Endothelial cell of umbilical vein (primary cell): ENCODE measurements at regions not wholly inside any gene's neighbourhood (a gene's known extent, or its start where the extent isn't known, plus 50 kb on each side); places are given as distances from the start of the nearest gene placed in this dataset.

ENCODE experiments used
- BruUV-seq: library from RNA; stranded (reverse); fragments of 400-500 nt; replicated peaks from 2 replicates; lab custom pipeline; 2021; lab: Mats Ljungman, UMichigan
- CTCF ChIA-PET: fragments of 300-600, 350-600 bp; sonication (Branson Sonifier 250); formaldehyde crosslinking; loops from one replicate; lab custom pipeline; 2021; ENCODE audit warnings: antibody characterized with exemption, inconsistent platforms; lab: Charles Lee
- POLR2A ChIA-PET: fragments of 300-600, 350-600 bp; sonication (Branson Sonifier 250); formaldehyde crosslinking; loops from one replicate; lab custom pipeline; 2021; ENCODE audit warnings: antibody characterized with exemption, inconsistent platforms; lab: Charles Lee
- DNase-seq: peaks from one replicate; pipeline ENCODE4 v3.0.0-alpha.2; 2011; ENCODE audit warnings: low read depth, low spot score
- FAIRE-seq: peaks from 2 replicates; lab custom pipeline; 2011; peaks lifted over from hg19 to GRCh38; lab: Jason Lieb, UNC
- H2AFZ ChIP-seq: 2 replicates; pipeline ENCODE4 v1.6.0; 2012; ENCODE audit warnings: low read depth, low read length, control low read depth, inconsistent platforms
- H3K27ac ChIP-seq: 2 replicates; pipeline ENCODE4 v1.5.1; 2011; ENCODE audit warnings: low read depth, mild to moderate bottlenecking, control low read depth, low read length, moderate library complexity; ENCODE audit not compliant: insufficient read depth
- H3K27me3 ChIP-seq, 2 experiments: 2 replicates each; pipeline versions ENCODE4 v1.6.0 to v1.6.1; 2011; ENCODE audit warnings: low read length in 2 of 2, mixed read lengths in 1 of 2; ENCODE audit not compliant: control insufficient read depth in 2 of 2, insufficient read depth in 2 of 2
- H3K36me3 ChIP-seq, 2 experiments: 2 replicates in 1 of 2; 3 replicates in 1 of 2; pipeline ENCODE4 v1.5.1; 2011; ENCODE audit warnings: low read length in 2 of 2, mild to moderate bottlenecking in 1 of 2, moderate library complexity in 1 of 2; ENCODE audit not compliant: control insufficient read depth in 2 of 2, insufficient read depth in 2 of 2; ENCODE audit errors: extremely low read depth in 1 of 2
- H3K4me1 ChIP-seq: 3 replicates; pipeline ENCODE4 v1.5.1; 2011; ENCODE audit warnings: mild to moderate bottlenecking, low read length; ENCODE audit not compliant: control insufficient read depth, insufficient read depth; ENCODE audit errors: extremely low read depth
- H3K4me2 ChIP-seq: 2 replicates; pipeline ENCODE4 v1.6.1; 2011; ENCODE audit warnings: low read length, control low read depth, mixed read lengths; ENCODE audit not compliant: insufficient read depth
- H3K4me3 ChIP-seq, 3 experiments: fragments of 200-600 bp in 1 of 3; sonication (generic), shearing (Covaris generic) in 1 of 3; replicated peaks in 1 of 3; 2 replicates each; pipeline ENCODE4 v1.5.1; 2011 to 2016; ENCODE audit warnings: control low read depth in 3 of 3, low read length in 3 of 3, mild to moderate bottlenecking in 2 of 3, inconsistent platforms in 1 of 3, low read depth in 1 of 3, moderate library complexity in 1 of 3; ENCODE audit not compliant: insufficient read depth in 1 of 3
- H3K79me2 ChIP-seq: 2 replicates; pipeline ENCODE4 v1.6.0; 2012; ENCODE audit warnings: low read length, inconsistent platforms; ENCODE audit not compliant: control insufficient read depth, insufficient read depth
- H3K9ac ChIP-seq: replicated peaks from 2 replicates; pipeline ENCODE3; 2011; ENCODE audit warnings: low read length, control low read depth; ENCODE audit not compliant: insufficient read depth; ENCODE audit errors: extremely low read depth
- H3K9me1 ChIP-seq: replicated peaks from 3 replicates; pipeline ENCODE4 v1.6.0; 2011; ENCODE audit warnings: mild to moderate bottlenecking, low read length; ENCODE audit not compliant: control insufficient read depth, insufficient read depth; ENCODE audit errors: extremely low read depth
- H3K9me3 ChIP-seq: replicated peaks from 2 replicates; pipeline ENCODE4 v1.5.1; 2012; ENCODE audit warnings: low read length, inconsistent platforms; ENCODE audit not compliant: control insufficient read depth, insufficient read depth
- H4K20me1 ChIP-seq: replicated peaks from 2 replicates; pipeline ENCODE3; 2011; ENCODE audit warnings: mild to moderate bottlenecking, low read length; ENCODE audit not compliant: control insufficient read depth, insufficient read depth; ENCODE audit errors: extremely low read depth
- JUN ChIP-seq: IDR thresholded peaks from 2 replicates; pipeline ENCODE4 v1.6.1; 2011; ENCODE audit warnings: borderline replicate concordance, low read depth; ENCODE audit not compliant: insufficient read length, insufficient read depth
- MYC ChIP-seq: IDR thresholded peaks from one replicate; pipeline ENCODE4 v1.6.1; 2011; ENCODE audit warnings: mild to moderate bottlenecking, low read depth, low read length
- POLR2AphosphoS5 ChIP-seq: IDR thresholded peaks from 2 replicates; pipeline ENCODE4 v1.6.1; 2012; ENCODE audit warnings: low read depth, mild to moderate bottlenecking, control low read depth, low read length, moderate library complexity; ENCODE audit not compliant: insufficient read depth
- dilution Hi-C: fragments of 300-500 bp; cut with MboI; formaldehyde crosslinking; loops from one replicate; pipeline ENCODE4 v1.15.0; 2019; ENCODE audit warnings: low sequenced_read_pairs; ENCODE audit not compliant: extremely low pct_ligation_motif_present
- intact Hi-C: fragments of 100-400 bp; cut with micrococcal nuclease; formaldehyde crosslinking; loops from one replicate; pipeline ENCODE4 v1.10.0; 2022
- TF ChIP-seq, protein P1 (sequence below), 2 donors: IDR thresholded peaks; 1 replicate in 1 of 2; 2 replicates in 1 of 2; pipeline ENCODE4 v1.5.1; 2011; ENCODE audit warnings: low read length in 2 of 2, mild to moderate bottlenecking in 2 of 2, moderate library complexity in 2 of 2, control low read depth in 1 of 2, inconsistent platforms in 1 of 2, low read depth in 1 of 2; ENCODE audit not compliant: insufficient read depth in 1 of 2; ENCODE audit errors: extremely low read depth in 1 of 2
- TF ChIP-seq, protein P2 (sequence below): IDR thresholded peaks from 2 replicates; pipeline ENCODE4 v1.6.1; 2011; ENCODE audit not compliant: insufficient read depth, insufficient read length

DNA sequence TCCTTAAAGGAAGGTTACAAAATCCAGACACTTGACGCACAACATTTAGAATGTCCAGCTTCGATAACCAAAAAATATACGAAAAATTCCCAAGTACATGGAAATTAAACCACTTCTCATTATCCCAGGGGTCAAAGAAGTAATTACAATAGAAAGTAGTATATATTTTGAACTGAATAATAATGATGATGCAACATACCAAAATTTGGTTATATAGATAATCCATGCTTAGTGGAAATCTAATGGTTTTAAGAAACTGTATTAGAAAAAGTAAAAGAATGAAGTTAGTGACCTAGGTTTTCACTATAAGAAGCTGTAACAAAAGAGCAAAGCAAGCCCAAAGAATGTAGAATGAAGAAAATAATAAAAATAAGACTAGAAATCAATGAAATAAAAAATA lies 204.0 kb upstream of the PUM3 start:
- Histone ChIP-seq H3K27me3 (no peaks in the 10 kb centered on the region), H3K9me3 (no peaks in the 10 kb centered on the region), H3K4me1 (no peaks in the 10 kb centered on the region), H3K4me3 (no peak overlapping the region), H3K36me3 (no peaks in the 10 kb centered on the region), H2AFZ (no peak overlapping the region), H3K27ac (no peak overlapping the region), H4K20me1 (no peaks in the 10 kb centered on the region), H3K79me2 (no peaks in the 10 kb centered on the region), H3K9me1 (no peaks in the 10 kb centered on the region), H3K4me2 (no peak overlapping the region), H3K9ac (no peak overlapping the region)
- dilution Hi-C loops (no loop called here), intact Hi-C loops (no loop called here)
- ChIA-PET POLR2A (no interaction called here), CTCF (no interaction called here)
- DNase-seq = no peak
- no peak for FAIRE-seq
- TF ChIP-seq, protein P1, sequence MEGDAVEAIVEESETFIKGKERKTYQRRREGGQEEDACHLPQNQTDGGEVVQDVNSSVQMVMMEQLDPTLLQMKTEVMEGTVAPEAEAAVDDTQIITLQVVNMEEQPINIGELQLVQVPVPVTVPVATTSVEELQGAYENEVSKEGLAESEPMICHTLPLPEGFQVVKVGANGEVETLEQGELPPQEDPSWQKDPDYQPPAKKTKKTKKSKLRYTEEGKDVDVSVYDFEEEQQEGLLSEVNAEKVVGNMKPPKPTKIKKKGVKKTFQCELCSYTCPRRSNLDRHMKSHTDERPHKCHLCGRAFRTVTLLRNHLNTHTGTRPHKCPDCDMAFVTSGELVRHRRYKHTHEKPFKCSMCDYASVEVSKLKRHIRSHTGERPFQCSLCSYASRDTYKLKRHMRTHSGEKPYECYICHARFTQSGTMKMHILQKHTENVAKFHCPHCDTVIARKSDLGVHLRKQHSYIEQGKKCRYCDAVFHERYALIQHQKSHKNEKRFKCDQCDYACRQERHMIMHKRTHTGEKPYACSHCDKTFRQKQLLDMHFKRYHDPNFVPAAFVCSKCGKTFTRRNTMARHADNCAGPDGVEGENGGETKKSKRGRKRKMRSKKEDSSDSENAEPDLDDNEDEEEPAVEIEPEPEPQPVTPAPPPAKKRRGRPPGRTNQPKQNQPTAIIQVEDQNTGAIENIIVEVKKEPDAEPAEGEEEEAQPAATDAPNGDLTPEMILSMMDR (IDR thresholded peaks at IDR 0.05; ENCODE audit: extremely low read depth in 1 of 2, insufficient read depth in 1 of 2, low read depth in 1 of 2, low read length in 2 of 2) = no peak
- TF ChIP-seq POLR2AphosphoS5 (no peak), JUN (no peak), MYC (no peak)
- TF ChIP-seq, protein P2, sequence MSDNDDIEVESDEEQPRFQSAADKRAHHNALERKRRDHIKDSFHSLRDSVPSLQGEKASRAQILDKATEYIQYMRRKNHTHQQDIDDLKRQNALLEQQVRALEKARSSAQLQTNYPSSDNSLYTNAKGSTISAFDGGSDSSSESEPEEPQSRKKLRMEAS = no peak
- no TSS peak for BruUV-seq

DNA sequence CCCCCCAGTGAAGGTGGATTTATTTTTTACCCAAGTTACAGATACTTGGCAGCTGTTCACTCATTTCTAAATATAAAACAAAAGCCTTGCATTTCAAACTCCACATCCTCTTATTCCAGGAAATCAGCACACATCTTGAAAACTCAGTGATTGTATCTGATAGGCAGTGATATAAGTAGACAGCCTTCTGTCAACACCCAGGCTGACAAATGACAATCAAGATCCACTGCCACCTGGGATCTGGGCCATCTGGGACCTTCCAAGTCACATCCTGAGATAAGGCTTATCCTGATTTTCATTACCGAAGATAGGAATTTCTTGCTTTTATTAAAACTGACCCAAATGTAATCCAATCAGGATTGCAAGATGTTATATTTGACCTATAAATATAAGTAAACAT lies 201.3 kb upstream of the PUM3 start:
- dilution Hi-C loops (no loop called here), intact Hi-C loops (no loop called here)
- H3K9ac ChIP-seq = no peak overlapping the region
- no peaks in the 10 kb centered on the region for H3K27me3 ChIP-seq
- TF ChIP-seq POLR2AphosphoS5 = no peak
- TF ChIP-seq, protein P2 = no peak
- H3K4me2 ChIP-seq = no peak overlapping the region
- no peaks in the 10 kb centered on the region for H3K4me1 ChIP-seq
- no TSS peak for BruUV-seq
- no peaks in the 10 kb centered on the region for H3K79me2 ChIP-seq
- H3K27ac ChIP-seq = no peak overlapping the region
- H3K4me3 ChIP-seq = no peak overlapping the region
- FAIRE-seq = no peak
- H3K9me3 ChIP-seq = no peaks in the 10 kb centered on the region
- CTCF ChIA-PET = no interaction called here
- H4K20me1 ChIP-seq = no peaks in the 10 kb centered on the region
- no peaks in the 10 kb centered on the region for H3K36me3 ChIP-seq
- H3K9me1 ChIP-seq = no peaks in the 10 kb centered on the region
- no peak overlapping the region for H2AFZ ChIP-seq
- POLR2A ChIA-PET = no interaction called here
- DNase-seq = no peak
